Posterior vena cava (tissue), 2 donors: ENCODE measurements at regions not wholly inside any gene's neighbourhood (a gene's known extent, or its start where the extent isn't known, plus 50 kb on each side); places are given as distances from the start of the nearest gene placed in this dataset.

ENCODE experiments used
- DNase-seq: peaks from one replicate; pipeline ENCODE4 v3.0.0-alpha.2; 2020; ENCODE audit warnings: low spot score
- intact Hi-C, 2 donors: fragments of 100-400 bp; cut with DNase I; formaldehyde crosslinking; loops; one replicate each; pipeline versions ENCODE4 v1.14.1 to v1.14.2; 2022 to 2023
- donor health status: DM: yes; HTN: yes; CAD: no.
- donor health status: DM: yes; HTN: yes; CAD: no.

- DNase-seq = no peak
- intact Hi-C loops = no loop called here
These were observed 180.5 kb upstream of the TUT7 start for GRCh38 chr9:86534572-86535258.

- DNase-seq = no peak
- intact Hi-C loops = no loop called here
These were observed 177.9 kb upstream of the TUT7 start for GRCh38 chr9:86531971-86532640.

GRCh38 chr9:86531273-86531970 lies 177.2 kb upstream of the TUT7 start:
- intact Hi-C loops = no loop called here
- no peak for DNase-seq

GRCh38 chr9:86529496-86530275 lies 175.5 kb upstream of the TUT7 start:
- DNase-seq = no peak
- intact Hi-C loops = no loop called here

GRCh38 chr9:86526021-86526420 lies 171.8 kb upstream of the TUT7 start:
- intact Hi-C loops = loop anchor here in 1 of 2 donors (2.0 kb wide), 1 partner anchor 209 kb away; no protein-coding TSS in a partner anchor
- no peak for DNase-seq

GRCh38 chr9:86525182-86525581 lies 171.0 kb upstream of the TUT7 start:
- intact Hi-C loops = no loop called here
- no peak for DNase-seq

- no peak for DNase-seq
- intact Hi-C loops = no loop called here
These were observed 167.8 kb upstream of the TUT7 start for GRCh38 chr9:86521977-86522376.

GRCh38 chr9:86521322-86521721 lies 167.1 kb upstream of the TUT7 start:
- DNase-seq = no peak
- intact Hi-C loops = no loop called here

- intact Hi-C loops = no loop called here
- DNase-seq = no peak
These were observed 164.9 kb upstream of the TUT7 start for GRCh38 chr9:86519066-86519615.

- intact Hi-C loops = no loop called here
- no peak for DNase-seq
These were observed 163.3 kb upstream of the TUT7 start for GRCh38 chr9:86517475-86517874.

GRCh38 chr9:86516564-86516963 lies 162.4 kb upstream of the TUT7 start:
- intact Hi-C loops = no loop called here
- DNase-seq = peak; percentile 82

GRCh38 chr9:86515221-86515620 lies 161.0 kb upstream of the TUT7 start:
- no peak for DNase-seq
- intact Hi-C loops = no loop called here

- DNase-seq = no peak
- intact Hi-C loops = no loop called here
These were observed 159.2 kb upstream of the TUT7 start for GRCh38 chr9:86513429-86513828.

- intact Hi-C loops = no loop called here
- no peak for DNase-seq
These were observed 158.7 kb upstream of the TUT7 start for GRCh38 chr9:86512929-86513328.

- intact Hi-C loops = no loop called here
- no peak for DNase-seq
These were observed 157.6 kb upstream of the TUT7 start for GRCh38 chr9:86511614-86512360.

- DNase-seq = no peak
- intact Hi-C loops = no loop called here
These were observed 154.1 kb upstream of the TUT7 start for GRCh38 chr9:86508208-86508903.

- no peak for DNase-seq
- intact Hi-C loops = no loop called here
These were observed 153.0 kb upstream of the TUT7 start for GRCh38 chr9:86507212-86507630.

GRCh38 chr9:86503942-86504341 lies 149.7 kb upstream of the TUT7 start:
- intact Hi-C loops = no loop called here
- DNase-seq = no peak
